ENCODE measurements at regions not wholly inside any gene's neighbourhood (a gene's known extent, or its start where the extent isn't known, plus 50 kb on each side); places are given as distances from the start of the nearest gene placed in this dataset.

DNA sequence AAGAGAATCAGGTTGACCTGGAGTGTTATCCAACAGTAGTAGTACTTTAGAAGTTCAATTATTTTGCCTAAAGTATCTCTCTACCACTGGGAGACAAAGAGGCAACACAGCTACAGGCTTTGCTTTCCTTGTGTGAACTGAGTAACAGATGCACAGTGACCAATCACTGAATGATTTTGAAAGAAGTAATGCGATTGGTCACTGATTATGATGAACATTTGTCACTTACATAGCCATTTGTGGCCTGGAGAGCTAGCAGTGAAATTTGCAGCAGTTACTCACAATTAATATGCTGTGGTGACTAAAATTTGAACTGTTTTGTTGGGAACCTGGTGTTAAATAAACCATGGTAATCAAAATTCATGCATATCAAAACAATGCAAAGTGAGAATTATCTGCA, 508.7 kb upstream of the DIPK2B start:
- ATAC-seq (no peak), DNase-seq (no peak)
- intact Hi-C loops (cut with DNase I): no loop called here
- Histone ChIP-seq H3K4me3 (no peak overlapping the region), H3K9me3 (no peaks in the 10 kb centered on the region), H3K27ac (no peak overlapping the region), H3K27me3 (no peaks in the 10 kb centered on the region), H3K4me1 (no peaks in the 10 kb centered on the region), H3K36me3 (no peaks in the 10 kb centered on the region)
- TF ChIP-seq, protein P1, sequence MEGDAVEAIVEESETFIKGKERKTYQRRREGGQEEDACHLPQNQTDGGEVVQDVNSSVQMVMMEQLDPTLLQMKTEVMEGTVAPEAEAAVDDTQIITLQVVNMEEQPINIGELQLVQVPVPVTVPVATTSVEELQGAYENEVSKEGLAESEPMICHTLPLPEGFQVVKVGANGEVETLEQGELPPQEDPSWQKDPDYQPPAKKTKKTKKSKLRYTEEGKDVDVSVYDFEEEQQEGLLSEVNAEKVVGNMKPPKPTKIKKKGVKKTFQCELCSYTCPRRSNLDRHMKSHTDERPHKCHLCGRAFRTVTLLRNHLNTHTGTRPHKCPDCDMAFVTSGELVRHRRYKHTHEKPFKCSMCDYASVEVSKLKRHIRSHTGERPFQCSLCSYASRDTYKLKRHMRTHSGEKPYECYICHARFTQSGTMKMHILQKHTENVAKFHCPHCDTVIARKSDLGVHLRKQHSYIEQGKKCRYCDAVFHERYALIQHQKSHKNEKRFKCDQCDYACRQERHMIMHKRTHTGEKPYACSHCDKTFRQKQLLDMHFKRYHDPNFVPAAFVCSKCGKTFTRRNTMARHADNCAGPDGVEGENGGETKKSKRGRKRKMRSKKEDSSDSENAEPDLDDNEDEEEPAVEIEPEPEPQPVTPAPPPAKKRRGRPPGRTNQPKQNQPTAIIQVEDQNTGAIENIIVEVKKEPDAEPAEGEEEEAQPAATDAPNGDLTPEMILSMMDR (IDR thresholded peaks at IDR 0.05): no peak

DNA sequence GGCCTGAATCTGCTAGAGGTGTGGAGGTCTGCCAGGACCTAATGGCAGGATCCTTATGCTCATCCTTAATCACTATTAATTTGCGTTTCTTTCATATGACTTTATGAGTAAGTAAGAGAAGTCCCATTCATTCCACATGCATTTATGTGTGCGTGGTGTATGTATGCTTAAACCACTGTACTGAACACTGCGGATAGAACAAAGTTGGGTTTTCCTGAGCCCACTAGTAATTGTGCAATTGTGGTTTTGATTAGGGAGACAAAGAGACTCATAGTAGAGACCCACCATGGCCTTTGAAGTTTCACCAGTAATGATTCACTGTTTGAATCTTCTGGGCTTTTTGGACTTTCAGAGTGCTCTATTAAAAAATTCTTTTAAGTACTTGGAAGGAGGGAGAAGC, 498.5 kb upstream of the DIPK2B start:
- no peak for ATAC-seq
- intact Hi-C loops (cut with DNase I): no loop called here
- Histone ChIP-seq H3K4me3 (no peak overlapping the region), H3K4me1 (no peaks in the 10 kb centered on the region), H3K27me3 (no peaks in the 10 kb centered on the region), H3K36me3 (no peaks in the 10 kb centered on the region), H3K9me3 (no peaks in the 10 kb centered on the region), H3K27ac (no peak overlapping the region)
- TF ChIP-seq, protein P1 (IDR thresholded peaks at IDR 0.05): no peak
- DNase-seq: no peak

DNA sequence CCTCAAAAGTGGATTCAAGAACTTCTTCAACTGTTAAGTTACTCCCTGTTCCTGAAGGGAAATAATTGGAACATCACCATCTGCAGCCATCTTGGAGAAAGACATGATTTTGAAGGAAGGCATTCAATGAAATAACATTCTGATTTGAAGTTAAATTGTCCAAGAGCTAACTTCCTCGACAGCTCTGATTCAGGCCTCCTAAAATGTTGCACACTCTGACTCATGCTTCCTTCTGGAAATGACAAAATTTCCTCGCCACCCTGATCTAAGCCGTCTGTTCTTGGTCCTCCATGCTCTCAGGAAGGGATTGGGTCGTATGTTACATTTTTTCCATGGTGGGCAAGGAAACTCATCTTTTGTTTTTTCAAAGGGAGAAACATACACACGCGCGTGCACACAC, 496.9 kb upstream of the DIPK2B start:
- Histone ChIP-seq H3K36me3 (no peaks in the 10 kb centered on the region), H3K27ac (no peak overlapping the region), H3K4me3 (no peak overlapping the region), H3K27me3 (no peaks in the 10 kb centered on the region), H3K9me3 (no peaks in the 10 kb centered on the region), H3K4me1 (no peaks in the 10 kb centered on the region)
- DNase-seq (no peak), ATAC-seq (no peak)
- intact Hi-C loops (cut with DNase I): no loop called here
- TF ChIP-seq, protein P1 (IDR thresholded peaks at IDR 0.05): no peak

DNA sequence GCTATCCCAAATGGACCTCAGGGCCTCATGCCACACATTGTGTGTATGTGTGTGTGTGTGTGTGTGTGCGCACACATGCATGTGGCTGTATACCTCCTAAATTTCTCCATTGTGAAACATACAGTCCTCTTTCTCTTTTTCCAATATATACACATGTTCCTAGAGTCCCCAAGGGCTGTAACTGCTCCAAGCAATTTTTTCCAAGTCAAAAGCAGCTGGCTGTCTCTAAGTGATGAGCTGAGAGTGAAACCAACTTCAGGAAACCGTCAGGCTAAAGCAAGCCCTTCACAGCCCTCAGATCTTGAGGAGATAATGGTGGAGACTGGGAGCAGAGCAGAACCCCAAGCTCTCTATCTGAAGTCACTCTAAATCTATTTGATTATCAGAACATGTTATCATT, 496.1 kb upstream of the DIPK2B start:
- no peaks in the 10 kb centered on the region for H3K9me3 ChIP-seq
- DNase-seq (no peak), ATAC-seq (no peak)
- no peaks in the 10 kb centered on the region for H3K27me3 ChIP-seq
- H3K4me3 ChIP-seq: no peak overlapping the region
- intact Hi-C loops (cut with DNase I): no loop called here
- no peaks in the 10 kb centered on the region for H3K4me1 ChIP-seq
- H3K27ac ChIP-seq: no peak overlapping the region
- no peaks in the 10 kb centered on the region for H3K36me3 ChIP-seq
- TF ChIP-seq, protein P1 (IDR thresholded peaks at IDR 0.05): no peak

DNA sequence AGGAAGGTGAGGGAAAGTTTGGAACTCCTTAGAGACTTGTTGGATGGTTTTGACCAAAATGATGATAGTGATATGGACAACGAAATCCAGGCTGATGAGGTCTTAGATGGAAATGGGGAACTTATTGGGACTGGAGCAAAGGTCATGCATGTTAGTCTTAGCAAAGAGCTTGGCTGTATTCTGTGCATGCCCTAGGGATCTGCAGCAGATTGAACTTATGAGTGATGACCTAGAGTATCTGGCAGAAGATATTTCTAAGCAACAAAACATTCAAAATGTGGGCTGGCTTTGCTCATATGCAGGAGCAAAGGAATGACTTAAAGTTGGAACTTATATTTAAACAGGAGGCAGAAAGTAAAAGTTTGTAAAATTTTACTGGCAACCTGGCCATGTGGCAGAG, 489.3 kb upstream of the DIPK2B start:
- TF ChIP-seq, protein P1 (IDR thresholded peaks at IDR 0.05): no peak
- ATAC-seq (no peak), DNase-seq (no peak)
- Histone ChIP-seq H3K36me3 (no peaks in the 10 kb centered on the region), H3K27me3 (no peaks in the 10 kb centered on the region), H3K27ac (no peak overlapping the region), H3K4me3 (no peak overlapping the region), H3K9me3 (no peaks in the 10 kb centered on the region), H3K4me1 (no peaks in the 10 kb centered on the region)
- intact Hi-C loops (cut with DNase I): no loop called here

DNA sequence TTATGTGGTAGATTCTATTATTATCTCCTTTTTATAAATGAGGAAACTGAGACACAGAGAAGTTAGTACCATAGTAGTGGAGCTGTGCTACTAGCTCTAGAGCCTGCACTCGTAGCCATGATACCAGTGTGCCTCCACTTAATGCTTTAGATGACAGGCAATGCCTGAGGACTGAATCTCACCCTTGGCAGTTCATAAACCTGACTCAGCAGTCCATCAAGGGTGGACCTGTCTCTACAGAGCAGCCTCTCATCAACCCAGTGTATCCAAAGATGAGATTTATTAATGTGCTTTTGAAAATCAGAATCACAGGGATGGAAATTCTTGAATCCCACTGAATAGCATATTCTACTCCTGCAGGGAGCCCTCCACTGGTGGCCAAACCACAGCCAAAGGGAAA, 483.2 kb upstream of the DIPK2B start:
- Histone ChIP-seq H3K4me1 (no peaks in the 10 kb centered on the region), H3K9me3 (no peaks in the 10 kb centered on the region), H3K27ac (no peak overlapping the region), H3K27me3 (no peaks in the 10 kb centered on the region), H3K36me3 (no peaks in the 10 kb centered on the region), H3K4me3 (no peak overlapping the region)
- intact Hi-C loops (cut with DNase I): no loop called here
- ATAC-seq: no peak
- no peak for DNase-seq
- TF ChIP-seq, protein P1 (IDR thresholded peaks at IDR 0.05): no peak

Measured in upper lobe of right lung (tissue), 1 donor.